ENCODE measurements at regions not wholly inside any gene's neighbourhood (a gene's known extent, or its start where the extent isn't known, plus 50 kb on each side); places are given as distances from the start of the nearest gene placed in this dataset.
"Not testable (repeated sequence)": the region's sequence is repeated elsewhere in the genome, so short reads cannot be mapped to it uniquely, and the experiment has no call there.

GRCh38 chr15:47047981-47048380 lies 669.3 kb upstream of the SEMA6D start:
- not testable (repeated sequence) for H3K14ac ChIP-seq (ENCODE audit: low read length in 2 of 2); H3K79me1 ChIP-seq (replicated peaks; ENCODE audit: low read length, poor library complexity, severe bottlenecking); H3K9me3 ChIP-seq (ENCODE audit: control insufficient read depth, low read length); H3K9ac ChIP-seq (ENCODE audit: low read length); H2BK120ac ChIP-seq (ENCODE audit: low read depth, low read length); H3K27ac ChIP-seq (ENCODE audit: low read length, poor library complexity, severe bottlenecking); H2BK15ac ChIP-seq (ENCODE audit: low read depth, poor library complexity, severe bottlenecking); H3K4me2 ChIP-seq (ENCODE audit: low read length, poor library complexity, severe bottlenecking); H3K4ac ChIP-seq (ENCODE audit: low read depth in 1 of 2, low read length in 2 of 2); H2AFZ ChIP-seq (ENCODE audit: low read depth, low read length); H3K4me3 ChIP-seq (ENCODE audit: insufficient read depth in 1 of 2, low read depth in 1 of 2, low read length in 2 of 2); H4K91ac ChIP-seq (ENCODE audit: low read length); H4K8ac ChIP-seq (ENCODE audit: low read length); H3K27me3 ChIP-seq (ENCODE audit: control insufficient read depth in 1 of 2, insufficient read depth in 1 of 2, low read length in 2 of 2); H3K18ac ChIP-seq (ENCODE audit: low read depth in 1 of 2, low read length in 2 of 2); DNase-seq; H2BK12ac ChIP-seq (ENCODE audit: low read length in 2 of 2); H2BK5ac ChIP-seq (ENCODE audit: low read depth, low read length, poor library complexity, severe bottlenecking); H3K36me3 ChIP-seq (ENCODE audit: control insufficient read depth in 1 of 2, insufficient read depth in 2 of 2, low read depth in 1 of 2, low read length in 2 of 2); H3K23ac ChIP-seq (ENCODE audit: low read length in 2 of 2); H2AK5ac ChIP-seq (ENCODE audit: low read length, severe bottlenecking); H3K4me1 ChIP-seq (ENCODE audit: control insufficient read depth, insufficient read depth, low read depth, low read length)

GRCh38 chr15:47066392-47066791 lies 650.9 kb upstream of the SEMA6D start:
- no peak overlapping the region for H4K8ac ChIP-seq (ENCODE audit: low read length)
- peak; percentile 30 for DNase-seq
- no peaks in the 10 kb centered on the region for H3K9me3 ChIP-seq (ENCODE audit: control insufficient read depth, low read length)
- H3K9ac ChIP-seq (ENCODE audit: low read length): no peak overlapping the region
- no peaks in the 10 kb centered on the region for H3K36me3 ChIP-seq (ENCODE audit: control insufficient read depth in 1 of 2, insufficient read depth in 2 of 2, low read depth in 1 of 2, low read length in 2 of 2)
- H3K27ac ChIP-seq (ENCODE audit: low read length, poor library complexity, severe bottlenecking): no peak overlapping the region
- WGBS: 41% methylated on average over 6 of the region's 7 CpGs
- H3K23ac ChIP-seq (ENCODE audit: low read length in 2 of 2): no peak overlapping the region
- no peak overlapping the region for H2AFZ ChIP-seq (ENCODE audit: low read depth, low read length)
- H2BK5ac ChIP-seq (ENCODE audit: low read depth, low read length, poor library complexity, severe bottlenecking): no peak overlapping the region
- no peak overlapping the region for H2AK5ac ChIP-seq (ENCODE audit: low read length, severe bottlenecking)
- H3K4me3 ChIP-seq (ENCODE audit: insufficient read depth in 1 of 2, low read depth in 1 of 2, low read length in 2 of 2): no peak overlapping the region
- no peak overlapping the region for H2BK12ac ChIP-seq (ENCODE audit: low read length in 2 of 2)
- no peaks in the 10 kb centered on the region for H3K79me1 ChIP-seq (replicated peaks; ENCODE audit: low read length, poor library complexity, severe bottlenecking)
- no peak overlapping the region for H4K91ac ChIP-seq (ENCODE audit: low read length)
- H3K4me1 ChIP-seq (ENCODE audit: control insufficient read depth, insufficient read depth, low read depth, low read length): no peaks in the 10 kb centered on the region
- H2BK15ac ChIP-seq (ENCODE audit: low read depth, poor library complexity, severe bottlenecking): no peak overlapping the region
- H2BK120ac ChIP-seq (ENCODE audit: low read depth, low read length): no peak overlapping the region
- H3K4ac ChIP-seq (ENCODE audit: low read depth in 1 of 2, low read length in 2 of 2): no peak overlapping the region
- H3K14ac ChIP-seq (ENCODE audit: low read length in 2 of 2): no peak overlapping the region
- H3K18ac ChIP-seq (ENCODE audit: low read depth in 1 of 2, low read length in 2 of 2): no peak overlapping the region
- no peak overlapping the region for H3K4me2 ChIP-seq (ENCODE audit: low read length, poor library complexity, severe bottlenecking)
- H3K27me3 ChIP-seq (ENCODE audit: control insufficient read depth in 1 of 2, insufficient read depth in 1 of 2, low read length in 2 of 2): no peaks in the 10 kb centered on the region

- not testable (repeated sequence) for H3K79me1 ChIP-seq (replicated peaks; ENCODE audit: low read length, poor library complexity, severe bottlenecking); H3K9me3 ChIP-seq (ENCODE audit: control insufficient read depth, low read length); H3K27me3 ChIP-seq (ENCODE audit: control insufficient read depth in 1 of 2, insufficient read depth in 1 of 2, low read length in 2 of 2); H3K14ac ChIP-seq (ENCODE audit: low read length in 2 of 2); H3K4me2 ChIP-seq (ENCODE audit: low read length, poor library complexity, severe bottlenecking); H2BK5ac ChIP-seq (ENCODE audit: low read depth, low read length, poor library complexity, severe bottlenecking); H3K4ac ChIP-seq (ENCODE audit: low read depth in 1 of 2, low read length in 2 of 2); H2AK5ac ChIP-seq (ENCODE audit: low read length, severe bottlenecking); H3K18ac ChIP-seq (ENCODE audit: low read depth in 1 of 2, low read length in 2 of 2); H4K8ac ChIP-seq (ENCODE audit: low read length); H3K4me3 ChIP-seq (ENCODE audit: insufficient read depth in 1 of 2, low read depth in 1 of 2, low read length in 2 of 2); H3K4me1 ChIP-seq (ENCODE audit: control insufficient read depth, insufficient read depth, low read depth, low read length); H2AFZ ChIP-seq (ENCODE audit: low read depth, low read length); H3K36me3 ChIP-seq (ENCODE audit: control insufficient read depth in 1 of 2, insufficient read depth in 2 of 2, low read depth in 1 of 2, low read length in 2 of 2); H3K23ac ChIP-seq (ENCODE audit: low read length in 2 of 2); H3K9ac ChIP-seq (ENCODE audit: low read length); H2BK15ac ChIP-seq (ENCODE audit: low read depth, poor library complexity, severe bottlenecking); H4K91ac ChIP-seq (ENCODE audit: low read length); H2BK120ac ChIP-seq (ENCODE audit: low read depth, low read length); H2BK12ac ChIP-seq (ENCODE audit: low read length in 2 of 2); H3K27ac ChIP-seq (ENCODE audit: low read length, poor library complexity, severe bottlenecking)
- WGBS: 17% methylated on average over 1 of the region's 4 CpGs
- DNase-seq: peak; percentile 40
These were observed 639.5 kb upstream of the SEMA6D start for GRCh38 chr15:47077846-47078245.

GRCh38 chr15:47095833-47096232 lies 621.5 kb upstream of the SEMA6D start:
- Histone ChIP-seq H2BK15ac (ENCODE audit: low read depth, poor library complexity, severe bottlenecking) (no peak overlapping the region), H3K27ac (ENCODE audit: low read length, poor library complexity, severe bottlenecking) (no peak overlapping the region), H2BK120ac (ENCODE audit: low read depth, low read length) (no peak overlapping the region), H3K4me2 (ENCODE audit: low read length, poor library complexity, severe bottlenecking) (no peak overlapping the region), H2AK5ac (ENCODE audit: low read length, severe bottlenecking) (no peak overlapping the region), H3K9ac (ENCODE audit: low read length) (no peak overlapping the region), H3K4ac (ENCODE audit: low read depth in 1 of 2, low read length in 2 of 2) (no peak overlapping the region), H2BK5ac (ENCODE audit: low read depth, low read length, poor library complexity, severe bottlenecking) (no peak overlapping the region), H3K4me1 (ENCODE audit: control insufficient read depth, insufficient read depth, low read depth, low read length) (no peaks in the 10 kb centered on the region), H3K79me1 (replicated peaks; ENCODE audit: low read length, poor library complexity, severe bottlenecking) (no peaks in the 10 kb centered on the region), H3K9me3 (ENCODE audit: control insufficient read depth, low read length) (no peaks in the 10 kb centered on the region), H2AFZ (ENCODE audit: low read depth, low read length) (no peak overlapping the region), H3K23ac (ENCODE audit: low read length in 2 of 2) (no peak overlapping the region), H4K8ac (ENCODE audit: low read length) (no peak overlapping the region), H3K27me3 (ENCODE audit: control insufficient read depth in 1 of 2, insufficient read depth in 1 of 2, low read length in 2 of 2) (no peaks in the 10 kb centered on the region), H3K14ac (ENCODE audit: low read length in 2 of 2) (no peak overlapping the region), H3K18ac (ENCODE audit: low read depth in 1 of 2, low read length in 2 of 2) (no peak overlapping the region), H3K4me3 (ENCODE audit: insufficient read depth in 1 of 2, low read depth in 1 of 2, low read length in 2 of 2) (no peak overlapping the region), H3K36me3 (ENCODE audit: control insufficient read depth in 1 of 2, insufficient read depth in 2 of 2, low read depth in 1 of 2, low read length in 2 of 2) (no peaks in the 10 kb centered on the region), H2BK12ac (ENCODE audit: low read length in 2 of 2) (no peak overlapping the region), H4K91ac (ENCODE audit: low read length) (no peak overlapping the region)
- WGBS: 40% methylated on average over 2 of the region's 2 CpGs
- peak; percentile 58 for DNase-seq
